Neural progenitor cell (in vitro differentiated cells): ENCODE measurements at regions not wholly inside any gene's neighbourhood (a gene's known extent, or its start where the extent isn't known, plus 50 kb on each side); places are given as distances from the start of the nearest gene placed in this dataset.

Experiments used
- CTCF ChIP-seq: fragments of 200-600 bp; sonication (generic); IDR thresholded peaks from 2 replicates; pipeline ENCODE4 v1.5.1; 2017; ENCODE audit warnings: antibody characterized with exemption, mild to moderate bottlenecking
- EZH2 ChIP-seq: fragments of 200-600 bp; sonication (generic); IDR thresholded peaks from 2 replicates; pipeline ENCODE4 v1.6.1; 2017; ENCODE audit warnings: antibody characterized with exemption, mild to moderate bottlenecking, moderate library complexity

- TF ChIP-seq CTCF (no peak), EZH2 (no peak)
These were observed 522.4 kb upstream of the IGFBP7 start for GRCh38 chr4:57632564-57632963.
